ENCODE measurements at regions not wholly inside any gene's neighbourhood (a gene's known extent, or its start where the extent isn't known, plus 50 kb on each side); places are given as distances from the start of the nearest gene placed in this dataset.

DNA sequence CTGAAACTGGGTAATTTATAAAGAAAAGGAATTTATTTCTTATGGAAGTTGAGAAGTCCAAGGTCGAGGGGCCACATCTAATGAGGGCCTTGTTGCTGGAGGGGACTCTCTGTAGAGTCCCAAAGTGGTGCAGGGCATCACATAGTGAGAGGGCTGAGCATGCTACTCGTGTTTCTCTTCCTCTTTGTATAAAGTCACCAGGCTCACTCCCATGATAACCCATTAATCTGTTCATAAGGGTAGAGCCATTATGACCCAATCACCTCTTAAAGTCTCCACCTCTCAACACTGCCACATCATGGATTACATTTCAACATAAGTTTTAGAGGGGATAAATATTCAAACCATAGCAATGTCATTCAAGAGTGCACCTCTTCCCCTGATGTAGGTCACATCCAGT is 79.1 kb upstream of the ATP2B1 start:
- Histone ChIP-seq H3K4me1 (ENCODE audit: control insufficient read depth, extremely low read depth, insufficient read depth, low read length) (peaks cover 4% of the 10 kb centered on the region), H3K36me3 (ENCODE audit: control insufficient read depth, insufficient read depth, low read length) (no peaks in the 10 kb centered on the region), H3K79me2 (ENCODE audit: control insufficient read depth, insufficient read depth, low read length) (no peaks in the 10 kb centered on the region), H3K4me2 (ENCODE audit: extremely low read depth, insufficient read depth, low read length) (no peak overlapping the region), H3K27me3 (ENCODE audit: control insufficient read depth, insufficient read depth, low read length) (no peaks in the 10 kb centered on the region), H3K9ac (ENCODE audit: insufficient read depth, low read length) (no peak overlapping the region), H3K9me3 (ENCODE audit: control insufficient read depth, insufficient read depth, low read depth, low read length) (no peaks in the 10 kb centered on the region), H3K27ac (ENCODE audit: insufficient read depth, low read length) (no peak overlapping the region), H2AFZ (ENCODE audit: low read length) (no peak overlapping the region), H4K20me1 (ENCODE audit: control insufficient read depth, extremely low read depth, insufficient read depth, low read length) (no peaks in the 10 kb centered on the region), H3K4me3 (replicated peaks in 1 of 4; ENCODE audit: control extremely low read depth in 1 of 4, insufficient read depth in 1 of 4, low read depth in 3 of 4, low read length in 4 of 4) (no peak overlapping the region)
- no peak for DNase-seq (ENCODE audit: low read depth in 2 of 2)
- TF ChIP-seq, protein P1, sequence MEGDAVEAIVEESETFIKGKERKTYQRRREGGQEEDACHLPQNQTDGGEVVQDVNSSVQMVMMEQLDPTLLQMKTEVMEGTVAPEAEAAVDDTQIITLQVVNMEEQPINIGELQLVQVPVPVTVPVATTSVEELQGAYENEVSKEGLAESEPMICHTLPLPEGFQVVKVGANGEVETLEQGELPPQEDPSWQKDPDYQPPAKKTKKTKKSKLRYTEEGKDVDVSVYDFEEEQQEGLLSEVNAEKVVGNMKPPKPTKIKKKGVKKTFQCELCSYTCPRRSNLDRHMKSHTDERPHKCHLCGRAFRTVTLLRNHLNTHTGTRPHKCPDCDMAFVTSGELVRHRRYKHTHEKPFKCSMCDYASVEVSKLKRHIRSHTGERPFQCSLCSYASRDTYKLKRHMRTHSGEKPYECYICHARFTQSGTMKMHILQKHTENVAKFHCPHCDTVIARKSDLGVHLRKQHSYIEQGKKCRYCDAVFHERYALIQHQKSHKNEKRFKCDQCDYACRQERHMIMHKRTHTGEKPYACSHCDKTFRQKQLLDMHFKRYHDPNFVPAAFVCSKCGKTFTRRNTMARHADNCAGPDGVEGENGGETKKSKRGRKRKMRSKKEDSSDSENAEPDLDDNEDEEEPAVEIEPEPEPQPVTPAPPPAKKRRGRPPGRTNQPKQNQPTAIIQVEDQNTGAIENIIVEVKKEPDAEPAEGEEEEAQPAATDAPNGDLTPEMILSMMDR (conservative IDR thresholded peaks at IDR 0.05 in 1 of 2, IDR thresholded peaks at IDR 0.05 in 1 of 2; ENCODE audit: low read depth in 1 of 2, low read length in 2 of 2): no peak
- no peak for TF ChIP-seq EZH2 (IDR thresholded peaks at IDR 0.05; ENCODE audit: low read length, missing control alignments)

DNA sequence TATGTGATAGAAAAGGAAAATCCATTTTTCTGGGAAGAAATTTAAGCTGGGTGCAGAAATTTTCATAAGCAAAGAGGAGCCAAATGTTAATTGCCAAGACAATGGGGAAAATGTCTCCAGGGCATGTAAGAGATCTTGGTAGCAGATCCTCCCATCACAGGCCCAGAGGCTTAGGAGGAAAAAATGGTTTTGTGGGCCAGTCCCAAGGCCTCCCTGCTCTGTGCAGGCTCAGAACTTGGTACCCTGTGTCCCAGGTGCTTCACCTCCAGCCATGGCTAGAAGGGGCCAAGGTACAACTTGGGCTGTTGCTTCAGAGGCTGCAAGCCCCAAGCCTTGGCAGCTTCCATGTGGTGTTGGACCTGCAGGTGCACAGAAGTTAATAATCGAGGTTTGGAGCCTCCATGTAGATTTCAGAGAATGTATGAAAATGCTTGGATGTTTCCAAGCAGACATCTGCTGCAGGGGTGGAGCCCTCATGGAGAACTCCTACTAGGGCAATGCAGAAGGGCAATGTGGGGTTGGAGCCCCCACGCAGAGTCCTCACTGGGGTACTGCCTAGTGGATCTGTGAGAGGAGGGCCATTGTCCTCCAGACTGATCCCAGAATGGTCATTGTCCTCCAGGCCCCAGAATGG is 77.7 kb upstream of the ATP2B1 start:
- Histone ChIP-seq H3K27ac (ENCODE audit: insufficient read depth, low read length) (no peak overlapping the region), H2AFZ (ENCODE audit: low read length) (no peak overlapping the region), H3K4me2 (ENCODE audit: extremely low read depth, insufficient read depth, low read length) (no peak overlapping the region), H3K27me3 (ENCODE audit: control insufficient read depth, insufficient read depth, low read length) (no peaks in the 10 kb centered on the region), H3K4me1 (ENCODE audit: control insufficient read depth, extremely low read depth, insufficient read depth, low read length) (peaks cover 8% of the 10 kb centered on the region), H4K20me1 (ENCODE audit: control insufficient read depth, extremely low read depth, insufficient read depth, low read length) (no peaks in the 10 kb centered on the region), H3K9ac (ENCODE audit: insufficient read depth, low read length) (no peak overlapping the region), H3K9me3 (ENCODE audit: control insufficient read depth, insufficient read depth, low read depth, low read length) (no peaks in the 10 kb centered on the region), H3K79me2 (ENCODE audit: control insufficient read depth, insufficient read depth, low read length) (no peaks in the 10 kb centered on the region), H3K4me3 (replicated peaks in 1 of 4; ENCODE audit: control extremely low read depth in 1 of 4, insufficient read depth in 1 of 4, low read depth in 3 of 4, low read length in 4 of 4) (no peak overlapping the region), H3K36me3 (ENCODE audit: control insufficient read depth, insufficient read depth, low read length) (no peaks in the 10 kb centered on the region)
- no peak for DNase-seq (ENCODE audit: low read depth in 2 of 2)
- TF ChIP-seq, protein P1 (conservative IDR thresholded peaks at IDR 0.05 in 1 of 2, IDR thresholded peaks at IDR 0.05 in 1 of 2; ENCODE audit: low read depth in 1 of 2, low read length in 2 of 2): no peak
- no peak for TF ChIP-seq EZH2 (IDR thresholded peaks at IDR 0.05; ENCODE audit: low read length, missing control alignments)

DNA sequence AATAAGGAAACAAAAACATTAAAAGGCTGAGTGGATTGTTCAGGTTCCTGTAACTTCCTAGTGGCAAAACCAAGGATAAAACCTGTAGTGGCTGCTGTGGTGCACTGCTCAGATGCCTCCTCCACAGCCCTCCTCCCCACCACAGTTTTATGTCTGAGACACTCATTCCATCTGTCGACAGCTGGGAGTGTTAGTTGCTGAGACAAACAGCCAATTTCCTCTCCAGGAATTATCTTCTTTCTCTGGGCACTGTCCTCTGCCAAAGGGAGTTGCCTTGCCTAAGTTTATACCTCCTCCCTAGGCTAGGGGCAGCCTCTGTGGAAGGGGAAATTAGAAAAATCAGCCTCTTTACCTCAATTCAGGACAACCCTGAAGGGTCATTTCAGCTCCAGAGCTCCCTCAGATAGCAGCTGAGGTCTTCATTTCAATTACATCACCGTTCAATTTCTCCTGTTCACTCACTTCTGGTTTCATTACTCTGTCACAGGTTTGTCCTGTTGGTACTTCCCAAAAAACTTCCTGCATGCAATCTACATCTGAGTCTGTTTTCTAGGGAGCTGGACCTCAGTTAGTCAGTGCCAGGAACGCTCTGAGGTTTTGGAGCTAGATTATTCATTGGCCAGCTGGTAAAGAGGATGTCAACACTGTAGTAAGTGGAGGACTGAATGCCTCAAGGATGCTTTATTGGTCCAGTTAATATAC is 74.9 kb upstream of the ATP2B1 start:
- peak; percentile 15 to 76 for DNase-seq (ENCODE audit: low read depth in 2 of 2)
- H3K4me2 ChIP-seq (ENCODE audit: extremely low read depth, insufficient read depth, low read length): peak overlapping the region; percentile 54

More for the DNA sequence above, 74.9 kb upstream of the ATP2B1 start:
- H3K27me3 ChIP-seq (ENCODE audit: control insufficient read depth, insufficient read depth, low read length): no peaks in the 10 kb centered on the region
- H3K27ac ChIP-seq (ENCODE audit: insufficient read depth, low read length): peak overlapping the region; percentile 37
- TF ChIP-seq, protein P1 (conservative IDR thresholded peaks at IDR 0.05 in 1 of 2, IDR thresholded peaks at IDR 0.05 in 1 of 2; ENCODE audit: low read depth in 1 of 2, low read length in 2 of 2): peak in 1 of 2 donors; percentile 10
- no peak for TF ChIP-seq EZH2 (IDR thresholded peaks at IDR 0.05; ENCODE audit: low read length, missing control alignments)
- H3K36me3 ChIP-seq (ENCODE audit: control insufficient read depth, insufficient read depth, low read length): no peaks in the 10 kb centered on the region
- no peak overlapping the region for H3K4me3 ChIP-seq (replicated peaks in 1 of 4; ENCODE audit: control extremely low read depth in 1 of 4, insufficient read depth in 1 of 4, low read depth in 3 of 4, low read length in 4 of 4)
- H3K9ac ChIP-seq (ENCODE audit: insufficient read depth, low read length): no peak overlapping the region
- peaks cover 8% of the 10 kb centered on the region for H3K4me1 ChIP-seq (ENCODE audit: control insufficient read depth, extremely low read depth, insufficient read depth, low read length)
- no peaks in the 10 kb centered on the region for H3K9me3 ChIP-seq (ENCODE audit: control insufficient read depth, insufficient read depth, low read depth, low read length)
- no peaks in the 10 kb centered on the region for H4K20me1 ChIP-seq (ENCODE audit: control insufficient read depth, extremely low read depth, insufficient read depth, low read length)
- H3K79me2 ChIP-seq (ENCODE audit: control insufficient read depth, insufficient read depth, low read length): no peaks in the 10 kb centered on the region
- peak overlapping the region; percentile 43 for H2AFZ ChIP-seq (ENCODE audit: low read length)
